ENCODE measurements at regions not wholly inside any gene's neighbourhood (a gene's known extent, or its start where the extent isn't known, plus 50 kb on each side); places are given as distances from the start of the nearest gene placed in this dataset.

GRCh38 chr12:67182551-67182950 is 86.6 kb upstream of the CAND1 start:
- no peak overlapping the region for H3K4me3 ChIP-seq (ENCODE audit: control insufficient read depth, low read depth, low read length)
- DNase-seq (ENCODE audit: low read depth) = no peak
- TF ChIP-seq CTCF (IDR thresholded peaks at IDR 0.05; ENCODE audit: control insufficient read depth, insufficient read depth, low read depth, low read length, missing control alignments) = no peak

DNA sequence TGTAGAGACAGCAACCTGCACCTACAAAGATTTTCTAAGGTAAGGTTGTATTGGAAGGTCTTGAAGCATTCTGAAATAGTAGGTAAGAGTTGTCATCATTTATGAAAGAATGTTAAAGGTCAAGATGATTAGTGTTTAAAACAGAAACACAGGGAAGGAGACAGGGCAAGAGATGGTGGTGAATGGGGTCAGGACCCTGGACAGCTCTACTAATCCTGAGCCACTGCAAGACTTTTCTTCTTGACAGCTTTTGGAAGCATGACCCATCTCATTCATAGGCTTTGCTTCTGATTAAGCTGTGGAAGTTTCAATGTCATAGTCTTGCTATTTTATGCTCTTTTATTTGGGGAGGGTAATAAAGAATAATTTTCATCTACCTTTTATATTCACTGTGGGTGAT is 75.5 kb upstream of the CAND1 start:
- H3K4me3 ChIP-seq (ENCODE audit: control insufficient read depth, low read depth, low read length) = no peak overlapping the region
- TF ChIP-seq CTCF (IDR thresholded peaks at IDR 0.05; ENCODE audit: control insufficient read depth, insufficient read depth, low read depth, low read length, missing control alignments) = no peak
- no peak for DNase-seq (ENCODE audit: low read depth)

- no peak for TF ChIP-seq CTCF (IDR thresholded peaks at IDR 0.05; ENCODE audit: control insufficient read depth, insufficient read depth, low read depth, low read length, missing control alignments)
These were observed 68.8 kb upstream of the CAND1 start for GRCh38 chr12:67200386-67200785.

GRCh38 chr12:67202011-67202677 is 67.0 kb upstream of the CAND1 start:
- H3K4me3 ChIP-seq (ENCODE audit: control insufficient read depth, low read depth, low read length) = no peak overlapping the region
- no peak for TF ChIP-seq CTCF (IDR thresholded peaks at IDR 0.05; ENCODE audit: control insufficient read depth, insufficient read depth, low read depth, low read length, missing control alignments)
- DNase-seq (ENCODE audit: low read depth) = no peak

More at GRCh38 chr12:67200386-67200785, 68.8 kb upstream of the CAND1 start:
- H3K4me3 ChIP-seq (ENCODE audit: control insufficient read depth, low read depth, low read length) = no peak overlapping the region
- DNase-seq (ENCODE audit: low read depth) = no peak

GRCh38 chr12:67202678-67203012 is 66.5 kb upstream of the CAND1 start:
- DNase-seq (ENCODE audit: low read depth) = no peak
- H3K4me3 ChIP-seq (ENCODE audit: control insufficient read depth, low read depth, low read length) = no peak overlapping the region
- no peak for TF ChIP-seq CTCF (IDR thresholded peaks at IDR 0.05; ENCODE audit: control insufficient read depth, insufficient read depth, low read depth, low read length, missing control alignments)

- no peak for TF ChIP-seq CTCF (IDR thresholded peaks at IDR 0.05; ENCODE audit: control insufficient read depth, insufficient read depth, low read depth, low read length, missing control alignments)
- no peak overlapping the region for H3K4me3 ChIP-seq (ENCODE audit: control insufficient read depth, low read depth, low read length)
- DNase-seq (ENCODE audit: low read depth) = no peak
These were observed 60.7 kb upstream of the CAND1 start for GRCh38 chr12:67208281-67209067.

Measured in AG09309 (cell line).